ENCODE measurements at regions not wholly inside any gene's neighbourhood (a gene's known extent, or its start where the extent isn't known, plus 50 kb on each side); places are given as distances from the start of the nearest gene placed in this dataset.

- BruUV-seq (replicated peaks): no TSS peak
- no peak overlapping the region for H3K27ac ChIP-seq (ENCODE audit: low read depth, low read length, poor library complexity, severe bottlenecking)
- no peak overlapping the region for H2AFZ ChIP-seq (ENCODE audit: low read length)
- H4K20me1 ChIP-seq (ENCODE audit: insufficient read depth, low read length): no peaks in the 10 kb centered on the region
- intact Hi-C loops (cut with micrococcal nuclease; ENCODE audit: unreplicated experiment): loop anchor here (5.0 kb wide), 1 partner anchor 832 kb away; no protein-coding TSS in a partner anchor
- CTCF ChIA-PET (ENCODE audit: unreplicated experiment): no interaction called here
- no peak overlapping the region for H3K4me3 ChIP-seq (ENCODE audit: low read depth, low read length, poor library complexity, severe bottlenecking)
- H3K9me3 ChIP-seq (ENCODE audit: low read length): no peaks in the 10 kb centered on the region
- H3K79me2 ChIP-seq (ENCODE audit: insufficient read depth, low read depth, low read length): no peaks in the 10 kb centered on the region
- H3K4me1 ChIP-seq (ENCODE audit: insufficient read depth, low read length, poor library complexity, severe bottlenecking): no peaks in the 10 kb centered on the region
- POLR2A ChIA-PET: interaction anchor here (0.7 kb wide), 1 partner anchor 201 kb away, joined by 3 read pairs; no protein-coding TSS in a partner anchor
- no peak overlapping the region for H3K4me2 ChIP-seq (ENCODE audit: low read length)
- H3K36me3 ChIP-seq (ENCODE audit: insufficient read depth, low read length): no peaks in the 10 kb centered on the region
- H3K9me2 ChIP-seq (ENCODE audit: insufficient read depth, low read length): no peaks in the 10 kb centered on the region
- no peak for TF ChIP-seq EZH2phosphoT487 (IDR thresholded peaks at IDR 0.05; ENCODE audit: borderline replicate concordance, low read depth, low read length)
- TF ChIP-seq, protein P1, sequence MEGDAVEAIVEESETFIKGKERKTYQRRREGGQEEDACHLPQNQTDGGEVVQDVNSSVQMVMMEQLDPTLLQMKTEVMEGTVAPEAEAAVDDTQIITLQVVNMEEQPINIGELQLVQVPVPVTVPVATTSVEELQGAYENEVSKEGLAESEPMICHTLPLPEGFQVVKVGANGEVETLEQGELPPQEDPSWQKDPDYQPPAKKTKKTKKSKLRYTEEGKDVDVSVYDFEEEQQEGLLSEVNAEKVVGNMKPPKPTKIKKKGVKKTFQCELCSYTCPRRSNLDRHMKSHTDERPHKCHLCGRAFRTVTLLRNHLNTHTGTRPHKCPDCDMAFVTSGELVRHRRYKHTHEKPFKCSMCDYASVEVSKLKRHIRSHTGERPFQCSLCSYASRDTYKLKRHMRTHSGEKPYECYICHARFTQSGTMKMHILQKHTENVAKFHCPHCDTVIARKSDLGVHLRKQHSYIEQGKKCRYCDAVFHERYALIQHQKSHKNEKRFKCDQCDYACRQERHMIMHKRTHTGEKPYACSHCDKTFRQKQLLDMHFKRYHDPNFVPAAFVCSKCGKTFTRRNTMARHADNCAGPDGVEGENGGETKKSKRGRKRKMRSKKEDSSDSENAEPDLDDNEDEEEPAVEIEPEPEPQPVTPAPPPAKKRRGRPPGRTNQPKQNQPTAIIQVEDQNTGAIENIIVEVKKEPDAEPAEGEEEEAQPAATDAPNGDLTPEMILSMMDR (conservative IDR thresholded peaks at IDR 0.05; ENCODE audit: low read length): no peak
- no peak for DNase-seq (ENCODE audit: low spot score)
These were observed 626.1 kb downstream of the COL12A1 start for GRCh38 chr6:74579794-74580193.

DNA sequence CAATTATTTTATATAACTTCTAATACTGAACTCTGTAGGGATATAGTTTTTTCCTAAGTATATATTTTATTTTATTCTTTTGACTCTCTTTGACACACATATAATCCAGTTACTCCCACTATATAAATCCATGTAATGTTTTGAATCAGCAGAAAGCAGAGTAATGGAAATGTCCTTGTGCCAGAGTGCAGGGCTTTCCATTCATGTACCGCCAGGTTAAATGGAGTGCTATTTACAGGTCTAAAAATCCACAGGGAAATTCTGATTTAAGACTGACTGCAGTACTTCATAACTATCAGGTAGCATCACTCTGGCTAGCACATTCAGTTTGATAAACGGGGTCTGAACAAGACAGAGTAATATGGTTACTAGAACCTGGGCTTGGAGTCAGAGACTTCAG, 626.8 kb downstream of the COL12A1 start:
- no peak overlapping the region for H3K27ac ChIP-seq (ENCODE audit: low read depth, low read length, poor library complexity, severe bottlenecking)
- no peaks in the 10 kb centered on the region for H3K4me1 ChIP-seq (ENCODE audit: insufficient read depth, low read length, poor library complexity, severe bottlenecking)
- TF ChIP-seq EZH2phosphoT487 (IDR thresholded peaks at IDR 0.05; ENCODE audit: borderline replicate concordance, low read depth, low read length): no peak
- TF ChIP-seq, protein P1 (conservative IDR thresholded peaks at IDR 0.05; ENCODE audit: low read length): no peak
- no TSS peak for BruUV-seq (replicated peaks)
- ChIA-PET POLR2A (interaction anchor here (0.7 kb wide), 1 partner anchor 200 kb away, joined by 3 read pairs; no protein-coding TSS in a partner anchor), CTCF (ENCODE audit: unreplicated experiment) (no interaction called here)
- no peak overlapping the region for H3K4me3 ChIP-seq (ENCODE audit: low read depth, low read length, poor library complexity, severe bottlenecking)
- H3K4me2 ChIP-seq (ENCODE audit: low read length): no peak overlapping the region
- no peaks in the 10 kb centered on the region for H3K9me3 ChIP-seq (ENCODE audit: low read length)
- no peak for DNase-seq (ENCODE audit: low spot score)
- no peaks in the 10 kb centered on the region for H4K20me1 ChIP-seq (ENCODE audit: insufficient read depth, low read length)
- H2AFZ ChIP-seq (ENCODE audit: low read length): no peak overlapping the region
- H3K36me3 ChIP-seq (ENCODE audit: insufficient read depth, low read length): no peaks in the 10 kb centered on the region
- no peaks in the 10 kb centered on the region for H3K9me2 ChIP-seq (ENCODE audit: insufficient read depth, low read length)
- intact Hi-C loops (cut with micrococcal nuclease; ENCODE audit: unreplicated experiment): loop anchor here (5.0 kb wide), 1 partner anchor 832 kb away; no protein-coding TSS in a partner anchor
- H3K79me2 ChIP-seq (ENCODE audit: insufficient read depth, low read depth, low read length): no peaks in the 10 kb centered on the region

DNA sequence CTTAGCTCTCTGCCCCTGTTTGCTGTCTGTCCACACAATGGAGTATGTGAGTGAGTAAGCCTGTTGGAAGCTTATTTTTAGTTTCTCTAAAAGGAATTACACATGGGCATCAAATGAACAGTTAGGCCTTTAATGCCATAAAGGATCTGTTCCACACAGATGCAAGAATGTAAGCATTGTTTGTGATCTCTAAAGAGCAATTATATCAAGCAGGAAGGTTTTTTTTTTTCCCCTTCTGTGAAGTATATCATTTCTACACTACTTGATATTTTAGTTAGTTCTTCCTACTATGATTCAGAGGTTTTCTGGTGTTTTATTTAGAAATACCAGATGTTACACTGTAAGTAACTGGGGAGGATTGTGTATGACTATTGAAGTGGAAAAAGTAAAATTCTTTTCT, 627.5 kb downstream of the COL12A1 start:
- ChIA-PET CTCF (ENCODE audit: unreplicated experiment) (no interaction called here), POLR2A (interaction anchor here (0.7 kb wide), 2 partner anchors 16 to 732 kb away, joined by 3 read pairs; no protein-coding TSS in a partner anchor)
- no peak overlapping the region for H3K27ac ChIP-seq (ENCODE audit: low read depth, low read length, poor library complexity, severe bottlenecking)
- no peak overlapping the region for H3K4me2 ChIP-seq (ENCODE audit: low read length)
- no peak overlapping the region for H2AFZ ChIP-seq (ENCODE audit: low read length)
- H3K36me3 ChIP-seq (ENCODE audit: insufficient read depth, low read length): no peaks in the 10 kb centered on the region
- DNase-seq (ENCODE audit: low spot score): no peak
- no peaks in the 10 kb centered on the region for H3K4me1 ChIP-seq (ENCODE audit: insufficient read depth, low read length, poor library complexity, severe bottlenecking)
- H3K9me2 ChIP-seq (ENCODE audit: insufficient read depth, low read length): no peaks in the 10 kb centered on the region
- BruUV-seq (replicated peaks): no TSS peak
- no peaks in the 10 kb centered on the region for H3K79me2 ChIP-seq (ENCODE audit: insufficient read depth, low read depth, low read length)
- intact Hi-C loops (cut with micrococcal nuclease; ENCODE audit: unreplicated experiment): loop anchor here (5.0 kb wide), 1 partner anchor 831 kb away; no protein-coding TSS in a partner anchor
- H3K4me3 ChIP-seq (ENCODE audit: low read depth, low read length, poor library complexity, severe bottlenecking): no peak overlapping the region
- H4K20me1 ChIP-seq (ENCODE audit: insufficient read depth, low read length): no peaks in the 10 kb centered on the region
- H3K9me3 ChIP-seq (ENCODE audit: low read length): no peaks in the 10 kb centered on the region
- TF ChIP-seq, protein P1 (conservative IDR thresholded peaks at IDR 0.05; ENCODE audit: low read length): no peak
- no peak for TF ChIP-seq EZH2phosphoT487 (IDR thresholded peaks at IDR 0.05; ENCODE audit: borderline replicate concordance, low read depth, low read length)
